Stimulated activated CD8-positive, alpha-beta memory T cell treated with anti-CD3 and anti-CD28 coated beads, Interleukin-4, amount 100 ng/mL, for 1 hour (primary cell): ENCODE measurements at regions not wholly inside any gene's neighbourhood (a gene's known extent, or its start where the extent isn't known, plus 50 kb on each side); places are given as distances from the start of the nearest gene placed in this dataset.
"Not testable (repeated sequence)": the region's sequence is repeated elsewhere in the genome, so short reads cannot be mapped to it uniquely, and the experiment has no call there.

Experiments
- DNase-seq, 2 donors: peaks; one replicate each; pipeline ENCODE4 v3.0.0-alpha.2; 2020; ENCODE audit warnings: low read depth in 2 of 2, low spot score in 1 of 2

- no peak for DNase-seq
Observed at GRCh38 chr15:62895139-62895866, 147.2 kb upstream of the TPM1 start.

GRCh38 chr15:62895905-62896316 lies 146.6 kb upstream of the TPM1 start:
- DNase-seq: no peak

- DNase-seq: no peak
Observed at GRCh38 chr15:62896380-62896866, 146.1 kb upstream of the TPM1 start.

DNA sequence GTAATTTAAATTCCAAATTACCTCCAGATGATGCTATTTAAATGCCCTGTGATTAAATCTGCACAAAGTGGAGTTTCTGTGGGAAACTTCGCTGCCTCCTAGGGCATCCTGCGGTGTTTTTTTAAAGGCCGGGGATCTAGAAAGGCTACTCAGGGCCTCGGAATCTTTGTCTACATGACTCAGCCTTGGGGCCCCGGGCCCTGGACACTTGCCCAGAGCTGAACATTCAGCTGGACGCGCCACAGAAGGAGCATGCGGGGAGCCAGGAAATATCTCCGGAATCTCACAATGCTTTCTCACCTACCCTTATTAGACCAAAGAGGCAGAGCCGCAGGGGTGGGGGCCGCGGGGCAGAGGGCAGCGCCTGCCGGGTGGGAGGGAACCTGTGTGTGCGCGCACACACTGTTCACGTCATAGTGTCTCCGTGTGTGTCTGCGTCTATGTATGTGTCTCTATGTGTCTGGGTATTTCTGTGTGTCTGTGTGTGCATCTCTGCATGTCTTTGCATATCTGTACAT lies 145.5 kb upstream of the TPM1 start:
- no peak for DNase-seq

- no peak for DNase-seq
Observed at GRCh38 chr15:62897634-62898033, 144.9 kb upstream of the TPM1 start.

DNA sequence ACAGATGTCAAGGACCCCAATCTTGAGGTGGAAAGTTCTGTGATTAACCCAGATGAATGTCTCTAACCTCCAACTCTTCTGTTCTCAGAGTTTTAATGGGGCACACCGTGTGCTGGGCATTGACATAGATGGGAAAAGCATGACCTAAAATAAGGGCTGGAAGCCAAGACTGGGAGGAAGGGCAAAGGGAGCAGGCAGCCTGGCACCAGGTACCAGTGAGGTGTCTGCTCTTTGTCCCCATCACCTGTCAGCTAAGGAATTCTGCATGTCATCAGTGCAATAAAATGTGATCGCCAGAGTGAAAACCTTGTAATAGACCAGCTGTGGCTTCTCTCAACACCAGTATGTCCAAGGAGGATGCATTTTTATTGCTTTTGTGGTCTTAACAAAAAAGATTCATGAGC lies 143.5 kb upstream of the TPM1 start:
- no peak for DNase-seq

- DNase-seq: no peak
Observed at GRCh38 chr15:62900071-62900802, 142.3 kb upstream of the TPM1 start.

- no peak for DNase-seq
Observed at GRCh38 chr15:62901087-62901486, 141.5 kb upstream of the TPM1 start.

- no peak for DNase-seq
Observed at GRCh38 chr15:62901909-62902546, 140.5 kb upstream of the TPM1 start.

DNA sequence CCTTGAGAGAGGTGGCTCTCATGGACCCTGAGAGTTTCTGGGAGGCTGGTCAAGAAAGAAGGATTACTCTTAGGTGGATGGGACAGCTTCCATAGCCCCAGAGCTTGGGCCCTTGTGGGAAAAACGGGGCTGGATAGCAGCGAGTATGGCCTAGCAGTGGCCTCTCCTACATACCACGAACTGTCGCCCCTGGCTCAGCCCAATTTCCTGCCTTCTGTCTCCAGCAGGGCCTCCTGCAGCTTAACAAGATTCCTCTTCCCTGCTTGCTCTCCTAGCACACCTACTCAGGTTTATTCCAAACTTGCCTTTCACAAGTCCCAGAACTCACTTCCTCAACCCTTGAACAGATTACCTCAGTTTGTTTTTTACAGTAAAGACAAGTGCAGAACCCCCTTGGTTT lies 139.7 kb upstream of the TPM1 start:
- no peak for DNase-seq

GRCh38 chr15:62903437-62903836 lies 139.1 kb upstream of the TPM1 start:
- no peak for DNase-seq

DNA sequence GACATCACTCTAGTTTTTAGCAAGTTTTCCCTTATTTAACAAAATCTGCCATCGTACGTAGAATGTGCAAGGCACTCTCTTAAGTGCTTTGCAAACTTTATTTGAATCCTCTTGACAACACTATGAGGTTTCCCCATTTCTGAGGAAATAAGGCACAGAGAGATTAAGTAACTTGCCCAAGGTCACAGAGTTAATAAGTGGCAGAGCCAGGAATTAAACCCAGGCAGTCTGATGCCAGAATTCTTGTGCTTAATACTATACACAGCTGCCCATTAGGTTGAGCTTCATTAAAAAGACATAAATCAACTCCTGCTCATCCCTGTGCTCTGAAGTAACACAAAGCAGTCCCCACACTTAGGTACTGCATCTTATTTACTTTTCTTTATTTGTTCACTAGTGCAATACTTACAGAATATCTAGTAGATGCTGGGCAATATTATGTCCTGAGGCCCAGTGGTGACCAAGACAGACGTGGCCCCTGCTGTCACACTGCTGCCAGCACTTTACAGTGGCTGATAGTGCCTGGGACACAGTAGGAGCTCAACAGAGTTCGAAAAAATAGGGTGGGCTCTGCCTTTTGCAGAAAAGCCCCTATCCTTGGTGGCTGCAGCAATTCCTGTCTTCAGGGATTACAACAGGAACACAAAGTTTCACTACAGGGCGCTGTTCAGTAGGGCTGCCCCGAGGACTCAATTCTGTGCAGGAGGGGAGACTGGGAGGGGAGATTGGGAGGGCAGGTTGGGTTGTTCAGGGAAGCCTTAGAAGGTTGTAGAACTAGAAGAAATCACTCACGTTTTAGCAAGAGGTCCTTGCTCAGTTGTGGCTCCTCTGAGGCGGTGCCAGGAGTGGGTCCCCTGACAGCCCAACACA lies 138.3 kb upstream of the TPM1 start:
- DNase-seq: no peak

GRCh38 chr15:62906627-62907026 lies 135.9 kb upstream of the TPM1 start:
- DNase-seq: no peak

DNA sequence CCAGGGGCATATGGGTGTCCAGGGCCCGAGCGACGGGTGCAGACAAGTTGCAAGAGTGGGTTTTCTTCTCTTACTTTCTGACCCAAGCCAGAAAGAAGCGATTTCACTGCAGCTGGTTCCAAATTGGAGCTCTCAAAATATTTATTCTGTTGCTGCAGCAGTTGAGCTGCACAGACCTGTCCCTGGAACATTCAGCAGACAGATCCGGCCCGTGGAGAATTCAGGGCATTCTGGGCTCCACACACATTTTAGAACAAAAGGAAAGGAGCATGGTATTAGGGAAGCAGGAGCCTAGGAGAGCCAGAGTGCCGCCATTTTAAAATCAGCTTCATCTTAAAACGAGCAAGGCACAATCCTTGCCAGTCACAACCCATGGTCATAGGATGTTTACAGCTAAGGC lies 135.3 kb upstream of the TPM1 start:
- DNase-seq: no peak

DNA sequence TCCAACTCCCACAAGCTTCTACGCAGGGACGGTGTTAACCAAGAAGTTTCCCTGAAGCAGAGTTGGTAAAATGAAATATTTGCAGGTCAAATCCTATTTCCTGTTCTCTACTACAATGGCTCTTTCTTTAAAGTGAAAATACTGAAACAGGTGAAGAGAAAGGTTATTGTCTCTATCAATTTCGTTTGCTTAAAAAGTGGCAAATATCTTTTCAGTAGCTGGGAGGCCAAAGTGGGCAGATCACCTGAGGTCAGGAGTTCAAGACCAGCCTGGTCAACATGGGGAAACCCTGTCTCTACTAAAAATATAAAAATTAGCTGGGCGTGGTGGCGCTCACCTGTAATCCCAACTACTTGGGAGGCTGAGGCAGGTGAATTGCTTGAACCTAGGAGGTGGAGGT lies 134.2 kb upstream of the TPM1 start:
- DNase-seq: not testable (repeated sequence)

DNA sequence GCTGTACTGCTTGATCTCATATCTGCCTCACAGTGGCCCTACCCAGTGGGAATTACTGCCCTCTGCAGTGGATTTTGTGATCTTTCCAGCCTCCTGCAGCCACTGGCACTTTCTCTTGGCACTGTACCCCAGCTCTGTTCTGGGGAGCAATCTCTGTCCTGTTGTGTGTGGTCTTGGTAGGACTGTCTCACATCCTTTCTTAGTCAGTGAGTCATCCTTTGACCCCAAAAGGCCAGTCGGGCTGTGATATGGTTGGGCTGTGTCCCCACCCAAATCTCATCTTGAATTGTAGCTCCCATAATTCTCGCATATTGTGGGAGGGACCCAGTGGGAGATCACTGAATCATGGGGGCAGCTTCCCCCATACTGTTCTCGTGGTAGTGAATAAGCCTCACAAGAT lies 133.3 kb upstream of the TPM1 start:
- DNase-seq: no peak

DNA sequence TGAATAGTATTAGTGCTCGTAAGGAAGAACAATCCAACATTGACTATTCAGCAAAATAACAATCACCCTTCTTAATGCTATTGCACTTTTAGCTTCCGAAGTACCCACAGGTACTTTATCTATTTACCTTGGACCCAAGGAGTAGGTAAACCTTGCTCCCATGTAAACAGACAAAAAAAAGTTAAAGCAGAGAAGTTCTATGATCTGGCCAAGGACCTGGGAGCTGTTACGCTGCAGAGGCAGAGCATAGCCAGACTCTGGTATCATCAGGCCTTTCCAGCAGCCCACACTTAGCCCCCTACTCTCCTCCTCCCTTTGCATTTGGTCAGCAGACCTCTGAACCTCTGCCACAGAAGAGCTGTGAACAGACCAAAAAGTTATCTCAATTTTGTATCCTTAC lies 130.3 kb upstream of the TPM1 start:
- DNase-seq: no peak

DNA sequence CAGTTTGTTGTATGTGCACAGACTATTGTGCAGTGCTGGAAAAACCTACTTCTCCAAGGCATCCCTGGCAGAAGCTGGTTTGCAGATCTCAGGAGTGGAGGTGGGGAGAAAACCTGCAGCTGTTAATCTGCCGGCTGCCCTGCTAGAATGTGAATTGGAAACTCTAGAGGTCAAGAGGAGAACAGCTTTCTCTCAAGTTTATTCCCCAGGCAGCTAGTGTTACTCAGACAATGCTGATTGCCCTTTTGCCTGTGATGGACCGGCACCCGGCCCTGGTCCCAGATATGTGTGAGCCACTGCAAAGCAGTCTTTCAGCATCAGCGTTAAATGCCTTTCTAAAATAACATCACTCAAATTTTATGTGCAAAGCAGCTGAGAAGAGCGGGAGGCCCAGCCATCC lies 129.7 kb upstream of the TPM1 start:
- no peak for DNase-seq

GRCh38 chr15:62913246-62913645 lies 129.3 kb upstream of the TPM1 start:
- DNase-seq: no peak

GRCh38 chr15:62914461-62915079 lies 128.0 kb upstream of the TPM1 start:
- no peak for DNase-seq
